Stomach (tissue), 8 donors: ENCODE measurements at regions not wholly inside any gene's neighbourhood (a gene's known extent, or its start where the extent isn't known, plus 50 kb on each side); places are given as distances from the start of the nearest gene placed in this dataset.

Source experiments
- DNase-seq, 2 donors: peaks; one replicate each; pipeline versions ENCODE4 v3.0.0 to v3.0.0-alpha.2; 2013 to 2019
- H3K27ac ChIP-seq, 5 donors: fragments of 200-600 bp in 4 of 5; sonication (generic) in 4 of 5; one replicate each; pipeline ENCODE4 v1.5.1; 2013 to 2019; ENCODE audit warnings: mild to moderate bottlenecking in 1 of 5, moderate library complexity in 1 of 5
- H3K27me3 ChIP-seq, 3 donors: fragments of 200-600 bp; sonication (generic); one replicate each; pipeline ENCODE4 v1.5.1; 2017 to 2019; ENCODE audit warnings: mixed run types in 1 of 3
- H3K36me3 ChIP-seq, 4 donors: fragments of 200-600 bp; sonication (generic); 1 replicate in 3 of 4; 2 replicates in 1 of 4; pipeline ENCODE4 v1.5.1; 2016 to 2019
- H3K4me1 ChIP-seq, 4 donors: fragments of 200-600 bp; sonication (generic); one replicate each; pipeline ENCODE4 v1.5.1; 2016 to 2019
- H3K4me3 ChIP-seq, 4 donors: fragments of 200-600 bp; sonication (generic) in 3 of 4; one replicate each; pipeline ENCODE4 v1.5.1; 2016 to 2019; ENCODE audit warnings: mild to moderate bottlenecking in 1 of 4
- H3K9me3 ChIP-seq, 4 donors: fragments of 200-600 bp; sonication (generic); one replicate each; pipeline ENCODE4 v1.5.1; 2016 to 2019
- CTCF ChIP-seq, 7 experiments: fragments of 450-650 bp in 4 of 7; fragments of 200-600 bp in 3 of 7; sonication (generic) in 3 of 7; IDR thresholded peaks; one replicate each; pipeline ENCODE4 v1.5.1; 2016 to 2019; ENCODE audit warnings: antibody characterized with exemption in 7 of 7, control low read depth in 2 of 7, mild to moderate bottlenecking in 1 of 7
- EP300 ChIP-seq: sonication (generic); formaldehyde crosslinking; IDR thresholded peaks from one replicate; pipeline ENCODE4 v1.6.1; 2017; ENCODE audit warnings: antibody characterized with exemption
- POLR2A ChIP-seq, 4 donors: fragments of 450-650 bp; IDR thresholded peaks; one replicate each; pipeline ENCODE4 v1.6.1; 2016; ENCODE audit warnings: antibody characterized with exemption in 4 of 4, control low read depth in 2 of 4, mild to moderate bottlenecking in 1 of 4, moderate library complexity in 1 of 4
- POLR2AphosphoS5 ChIP-seq, 3 donors: sonication (generic); formaldehyde crosslinking; IDR thresholded peaks; one replicate each; pipeline ENCODE4 v1.6.1; 2016; ENCODE audit warnings: antibody characterized with exemption in 3 of 3
- WGBS, 5 donors: extraction: QIAGEN DNeasy Blood & Tissue Kit in 3 of 5; methylation state at CpG; one replicate each; pipeline versions ENCODE4 v1.1.5 to v1.1.7; 2013 to 2018; 5-methylcytosine and 5-hydroxymethylcytosine counted together
- intact Hi-C: fragments of 100-400 bp; cut with DNase I; formaldehyde crosslinking; loops from one replicate; pipeline ENCODE4 v1.15.1; 2023; ENCODE audit warnings: low total_unique reads
- donor health status: healthy with polysubstance abuse.
- donor health status: Bipolar disorder and iron deficiency.
- donor health status: healthy.

- no peak for TF ChIP-seq POLR2AphosphoS5 (IDR thresholded peaks at IDR 0.05)
- no peak for TF ChIP-seq POLR2A (IDR thresholded peaks at IDR 0.05)
- TF ChIP-seq CTCF (IDR thresholded peaks at IDR 0.05) = no peak
- TF ChIP-seq EP300 = no peak
- Histone ChIP-seq H3K27me3 (peaks cover 0 to 30% (median 0%) of the 10 kb centered on the region in 3 donors), H3K9me3 (no peaks in the 10 kb centered on the region), H3K36me3 (no peaks in the 10 kb centered on the region), H3K4me1 (no peaks in the 10 kb centered on the region), H3K4me3 (no peak overlapping the region), H3K27ac (no peak overlapping the region)
- WGBS, 5 donors = 82 to 87% (median 86%) methylated on average over 9 of the region's 9 CpGs
- intact Hi-C loops = no loop called here
- DNase-seq = no peak
Measured at GRCh38 chr13:42658019-42658418, 84.1 kb downstream of the TNFSF11 start.

- TF ChIP-seq POLR2A (IDR thresholded peaks at IDR 0.05) (no peak), EP300 (no peak), CTCF (IDR thresholded peaks at IDR 0.05) (peak in 1 of 7 experiments; percentile 5), POLR2AphosphoS5 (IDR thresholded peaks at IDR 0.05) (no peak)
- H3K4me3 ChIP-seq = no peak overlapping the region
- peaks cover 0 to 20% (median 2%) of the 10 kb centered on the region in 3 donors for H3K27me3 ChIP-seq
- 67 to 77% (median 72%) methylated on average over 5 of the region's 5 CpGs for WGBS, 5 donors
- DNase-seq = no peak
- H3K27ac ChIP-seq = no peak overlapping the region
- no peaks in the 10 kb centered on the region for H3K4me1 ChIP-seq
- no peaks in the 10 kb centered on the region for H3K9me3 ChIP-seq
- H3K36me3 ChIP-seq = no peaks in the 10 kb centered on the region
- intact Hi-C loops = no loop called here
Measured at GRCh38 chr13:42660333-42660965, 86.5 kb downstream of the TNFSF11 start.

- intact Hi-C loops = no loop called here
- H3K27me3 ChIP-seq = peaks cover 0 to 3% (median 2%) of the 10 kb centered on the region in 3 donors
- TF ChIP-seq CTCF (IDR thresholded peaks at IDR 0.05) (no peak), POLR2AphosphoS5 (IDR thresholded peaks at IDR 0.05) (no peak), EP300 (no peak), POLR2A (IDR thresholded peaks at IDR 0.05) (no peak)
- H3K36me3 ChIP-seq = no peaks in the 10 kb centered on the region
- H3K4me3 ChIP-seq = no peak overlapping the region
- H3K4me1 ChIP-seq = no peaks in the 10 kb centered on the region
- no peak for DNase-seq
- H3K9me3 ChIP-seq = peaks cover 0 to 7% (median 0%) of the 10 kb centered on the region in 4 donors
- no peak overlapping the region for H3K27ac ChIP-seq
Measured at GRCh38 chr13:42667638-42668037, 93.7 kb downstream of the TNFSF11 start.

GRCh38 chr13:42671502-42671901, 97.5 kb downstream of the TNFSF11 start:
- Histone ChIP-seq H3K4me1 (no peaks in the 10 kb centered on the region), H3K36me3 (no peaks in the 10 kb centered on the region), H3K27ac (no peak overlapping the region), H3K4me3 (no peak overlapping the region), H3K9me3 (peaks cover 0 to 12% (median 3%) of the 10 kb centered on the region in 4 donors), H3K27me3 (no peaks in the 10 kb centered on the region)
- intact Hi-C loops = no loop called here
- DNase-seq = no peak
- WGBS, 5 donors = 73 to 90% (median 80%) methylated on average over 7 of the region's 7 CpGs
- no peak for TF ChIP-seq POLR2AphosphoS5 (IDR thresholded peaks at IDR 0.05)
- no peak for TF ChIP-seq EP300
- no peak for TF ChIP-seq CTCF (IDR thresholded peaks at IDR 0.05)
- TF ChIP-seq POLR2A (IDR thresholded peaks at IDR 0.05) = no peak
